Osteoblast (primary cell): ENCODE measurements at regions not wholly inside any gene's neighbourhood (a gene's known extent, or its start where the extent isn't known, plus 50 kb on each side); places are given as distances from the start of the nearest gene placed in this dataset.

ENCODE experiments used
- DNase-seq: peaks from one replicate; pipeline ENCODE4 v3.0.0; 2011; ENCODE audit warnings: low spot score, mixed read lengths; ENCODE audit not compliant: insufficient read length; ENCODE audit errors: missing footprints
- H2AFZ ChIP-seq: 2 replicates; pipeline ENCODE4 v1.6.0; 2011; ENCODE audit warnings: mild to moderate bottlenecking, low read length
- H3K27ac ChIP-seq: 2 replicates; pipeline ENCODE4 v1.5.1; 2011; ENCODE audit warnings: mild to moderate bottlenecking, low read depth, low read length, moderate library complexity
- H3K27me3 ChIP-seq: 2 replicates; pipeline ENCODE4 v1.6.0; 2012; ENCODE audit warnings: mild to moderate bottlenecking, control low read depth, inconsistent platforms, low read length, moderate library complexity; ENCODE audit not compliant: insufficient read depth
- H3K36me3 ChIP-seq: 2 replicates; pipeline ENCODE4 v1.5.1; 2011; ENCODE audit warnings: mild to moderate bottlenecking, low read length, control low read depth, moderate library complexity; ENCODE audit not compliant: insufficient read depth
- H3K4me1 ChIP-seq: 2 replicates; pipeline ENCODE4 v1.5.1; 2011; ENCODE audit warnings: mild to moderate bottlenecking, low read length, control low read depth, moderate library complexity; ENCODE audit not compliant: insufficient read depth
- H3K4me2 ChIP-seq: 2 replicates; pipeline ENCODE4 v1.6.0; 2011; ENCODE audit warnings: mild to moderate bottlenecking, low read length; ENCODE audit not compliant: insufficient read depth
- H3K4me3 ChIP-seq: fragments of 200-600 bp; sonication (generic); 3 replicates; pipeline ENCODE4 v1.5.1; 2012; ENCODE audit warnings: mild to moderate bottlenecking, low read length, inconsistent platforms; ENCODE audit not compliant: insufficient read depth
- H3K79me2 ChIP-seq: 2 replicates; pipeline ENCODE4 v1.6.0; 2012; ENCODE audit warnings: mild to moderate bottlenecking, low read length, control low read depth, inconsistent platforms; ENCODE audit not compliant: insufficient read depth
- H3K9me3 ChIP-seq: 2 replicates; pipeline ENCODE4 v1.5.1; 2011; ENCODE audit warnings: low read depth, low read length, control low read depth
- H4K20me1 ChIP-seq: 2 replicates; pipeline ENCODE4 v1.6.0; 2012; ENCODE audit warnings: mild to moderate bottlenecking, low read length, control low read depth; ENCODE audit not compliant: insufficient read depth
- CTCF ChIP-seq: IDR thresholded peaks from 2 replicates; pipeline ENCODE4 v1.5.1; 2011; ENCODE audit warnings: mild to moderate bottlenecking, low read depth, low read length, moderate library complexity; ENCODE audit errors: extremely low read depth

- Histone ChIP-seq H4K20me1 (no peaks in the 10 kb centered on the region), H3K27me3 (peaks cover 59% of the 10 kb centered on the region), H3K4me1 (peaks cover 1% of the 10 kb centered on the region), H3K4me2 (no peak overlapping the region), H3K9me3 (no peaks in the 10 kb centered on the region), H3K79me2 (no peaks in the 10 kb centered on the region), H3K4me3 (no peak overlapping the region), H3K36me3 (no peaks in the 10 kb centered on the region), H2AFZ (no peak overlapping the region), H3K27ac (no peak overlapping the region)
- peak; percentile 35 for DNase-seq
- no peak for TF ChIP-seq CTCF
Measured at GRCh38 chr1:234777856-234778220, 167.9 kb upstream of the IRF2BP2 start.

DNA sequence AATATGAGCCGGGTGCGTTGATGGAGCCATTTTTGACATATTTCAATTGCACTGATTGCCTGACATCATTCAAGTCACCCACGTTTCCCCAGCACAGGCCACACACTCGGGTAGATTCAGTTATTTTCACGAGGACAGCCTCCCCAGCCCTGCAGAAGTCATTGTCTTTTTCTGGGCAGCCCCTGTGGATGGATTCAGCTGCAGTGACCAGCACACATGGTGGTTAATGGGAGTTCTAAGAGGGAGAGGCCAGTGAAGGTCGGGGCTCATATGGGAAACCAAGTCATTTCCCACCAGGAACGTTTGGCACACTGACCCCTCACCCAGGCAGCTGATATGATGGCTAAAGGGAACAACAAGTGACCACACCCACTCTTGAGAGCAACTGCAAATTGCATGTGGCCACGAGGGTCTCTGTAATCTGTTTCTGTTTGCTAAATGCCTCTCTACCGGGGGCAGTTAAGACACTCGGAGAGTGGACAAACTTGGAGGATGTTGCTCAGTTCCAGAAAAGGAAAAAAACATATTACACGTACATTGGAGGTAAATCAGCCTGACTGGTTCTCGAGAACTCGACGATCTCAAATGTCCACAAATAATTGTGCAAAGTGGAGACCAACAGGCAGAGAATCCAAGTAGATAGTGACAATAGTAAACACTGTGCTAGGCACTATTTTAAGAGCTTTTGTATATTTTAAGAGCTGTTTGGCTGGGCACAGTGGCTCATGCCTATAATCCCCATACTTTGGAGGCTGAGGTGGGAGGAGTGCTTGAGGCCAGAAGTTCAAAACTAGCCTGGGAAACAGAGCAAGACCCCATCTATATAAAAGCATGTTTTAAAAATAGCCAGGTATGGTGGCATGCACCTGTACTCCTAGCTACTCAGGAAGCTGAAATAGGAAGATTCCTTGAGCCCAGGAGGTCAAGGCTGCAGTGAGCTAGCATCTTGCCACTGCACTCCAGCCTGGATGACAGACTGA lies 167.2 kb upstream of the IRF2BP2 start:
- no peaks in the 10 kb centered on the region for H3K79me2 ChIP-seq
- TF ChIP-seq CTCF: no peak
- H3K4me1 ChIP-seq: peaks cover 7% of the 10 kb centered on the region
- no peak overlapping the region for H2AFZ ChIP-seq
- peak; percentile 62 for DNase-seq
- H3K27me3 ChIP-seq: peaks cover 52% of the 10 kb centered on the region
- no peaks in the 10 kb centered on the region for H3K36me3 ChIP-seq
- H4K20me1 ChIP-seq: no peaks in the 10 kb centered on the region
- H3K9me3 ChIP-seq: no peaks in the 10 kb centered on the region
- H3K4me3 ChIP-seq: no peak overlapping the region
- H3K27ac ChIP-seq: no peak overlapping the region
- H3K4me2 ChIP-seq: no peak overlapping the region

DNA sequence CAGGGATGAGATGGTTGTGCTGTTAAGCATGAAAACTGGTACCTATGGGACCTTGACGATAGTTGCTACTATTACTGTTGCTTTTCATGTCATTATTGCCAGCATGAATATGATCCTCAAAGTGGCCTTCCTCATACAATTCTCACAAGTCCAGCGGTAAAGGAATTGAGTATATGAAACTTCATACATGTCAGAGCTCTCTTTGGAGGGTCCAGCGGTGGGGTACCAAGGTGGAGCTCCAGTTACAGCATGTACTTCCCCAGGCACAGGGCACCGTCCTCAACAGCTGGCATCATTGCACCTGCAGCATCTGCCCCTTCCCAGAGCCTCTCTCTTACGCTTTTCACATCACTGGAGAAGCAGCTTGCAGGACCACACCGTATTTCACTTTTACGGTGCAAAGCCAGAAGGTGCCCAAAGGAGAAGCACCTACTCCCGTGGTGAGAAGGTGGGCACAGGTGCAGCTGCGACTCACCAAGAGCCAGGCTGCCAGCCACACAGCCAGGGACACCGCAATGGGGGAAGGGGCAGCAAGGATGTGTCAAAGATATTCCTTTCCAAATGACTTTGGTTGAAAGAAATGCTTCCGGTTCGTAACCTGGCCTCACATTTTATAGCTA lies 166.4 kb upstream of the IRF2BP2 start:
- H3K27ac ChIP-seq: no peak overlapping the region
- H4K20me1 ChIP-seq: no peaks in the 10 kb centered on the region
- no peak overlapping the region for H3K4me3 ChIP-seq
- no peaks in the 10 kb centered on the region for H3K36me3 ChIP-seq
- peaks cover 15% of the 10 kb centered on the region for H3K4me1 ChIP-seq
- H3K9me3 ChIP-seq: no peaks in the 10 kb centered on the region
- no peak for TF ChIP-seq CTCF
- no peaks in the 10 kb centered on the region for H3K79me2 ChIP-seq
- peaks cover 44% of the 10 kb centered on the region for H3K27me3 ChIP-seq
- no peak overlapping the region for H3K4me2 ChIP-seq
- peak; percentile 72 for DNase-seq
- no peak overlapping the region for H2AFZ ChIP-seq
